ENCODE measurements at regions not wholly inside any gene's neighbourhood (a gene's known extent, or its start where the extent isn't known, plus 50 kb on each side); places are given as distances from the start of the nearest gene placed in this dataset.

- no peaks in the 10 kb centered on the region for H3K79me1 ChIP-seq (ENCODE audit: insufficient read depth, low read depth, low read length, poor library complexity, severe bottlenecking)
- no peaks in the 10 kb centered on the region for H3K4me1 ChIP-seq (ENCODE audit: insufficient read depth, low read length)
- H3K56ac ChIP-seq (ENCODE audit: insufficient read length, low read depth, low read length) = no peak overlapping the region
- no peak overlapping the region for H3K23ac ChIP-seq (ENCODE audit: insufficient read length, low read depth, low read length)
- no peak overlapping the region for H3K9ac ChIP-seq (ENCODE audit: extremely low read depth, insufficient read length, low read length)
- H3K27me3 ChIP-seq (ENCODE audit: insufficient read depth, low read length) = no peaks in the 10 kb centered on the region
- TF ChIP-seq CTCF (conservative IDR thresholded peaks at IDR 0.05) = no peak
- H3T11ph ChIP-seq (ENCODE audit: low read length) = no peak overlapping the region
- H3K4me2 ChIP-seq (ENCODE audit: insufficient read depth, insufficient read length, low read length) = no peak overlapping the region
- H4K5ac ChIP-seq (ENCODE audit: insufficient read length, low read depth, low read length) = no peak overlapping the region
- no peaks in the 10 kb centered on the region for H4K20me1 ChIP-seq (ENCODE audit: control insufficient read depth, insufficient read depth, insufficient read length)
- no peaks in the 10 kb centered on the region for H3K79me2 ChIP-seq (ENCODE audit: insufficient read depth, low read length)
- no peak overlapping the region for H2BK5ac ChIP-seq (ENCODE audit: insufficient read length, low read length)
- H2AFZ ChIP-seq (ENCODE audit: low read length) = no peak overlapping the region
- no peak overlapping the region for H2BK15ac ChIP-seq (ENCODE audit: low read depth, low read length)
- H3K9me3 Mint-ChIP-seq = no peaks in the 10 kb centered on the region; a peak in 1 of 5 replicates
- H3K4me1 Mint-ChIP-seq = peaks cover 0 to 3% of the 10 kb centered on the region in 2 experiments; a peak in 2 of 4 replicates
- H3K27ac Mint-ChIP-seq = no peak overlapping the region
- DNase-seq = no peak
- H3K14ac ChIP-seq (ENCODE audit: insufficient read depth, low read length) = no peak overlapping the region
- H4K8ac ChIP-seq (replicated peaks; ENCODE audit: insufficient read length, low read depth, low read length) = no peak overlapping the region
- H3K18ac ChIP-seq (ENCODE audit: insufficient read length, low read depth, low read length) = no peak overlapping the region
- H2AK5ac ChIP-seq (ENCODE audit: insufficient read length, low read length) = no peak overlapping the region
- H3K36me3 Mint-ChIP-seq (ENCODE audit: insufficient read depth in 1 of 3, low read depth in 3 of 3) = no peaks in the 10 kb centered on the region
- H3K4me3 Mint-ChIP-seq = no peak overlapping the region
- no peaks in the 10 kb centered on the region for H3K9me3 ChIP-seq (ENCODE audit: control insufficient read depth, low read depth, low read length)
- no peaks in the 10 kb centered on the region for H3K23me2 ChIP-seq (ENCODE audit: insufficient read length, low read depth, low read length, poor library complexity, severe bottlenecking)
- no peak overlapping the region for H4K91ac ChIP-seq (ENCODE audit: insufficient read length, low read depth, low read length)
- no peak overlapping the region for H2BK12ac ChIP-seq (ENCODE audit: insufficient read length, low read depth, low read length)
- no CpG with 5 or more reads among the region's 3 CpGs for WGBS (ENCODE audit: extremely low coverage, insufficient read length, low lambda C conversion rate)
- H2BK120ac ChIP-seq (ENCODE audit: low read depth, low read length, poor library complexity, severe bottlenecking) = no peak overlapping the region
- H3K27ac ChIP-seq (ENCODE audit: insufficient read length, low read depth, low read length) = no peak overlapping the region
- no peaks in the 10 kb centered on the region for H3K27me3 Mint-ChIP-seq (ENCODE audit: low read depth)
- H2BK20ac ChIP-seq (ENCODE audit: low read depth, low read length, poor library complexity, severe bottlenecking) = no peak overlapping the region
- no peak overlapping the region for H3K4ac ChIP-seq (ENCODE audit: low read depth, low read length)
These were observed 484.6 kb downstream of the ZNF536 start for GRCh38 chr19:30856786-30857185.

Data from H9 (cell line).